ENCODE measurements at regions not wholly inside any gene's neighbourhood (a gene's known extent, or its start where the extent isn't known, plus 50 kb on each side); places are given as distances from the start of the nearest gene placed in this dataset.

- no peaks in the 10 kb centered on the region for H4K20me1 ChIP-seq (replicated peaks; ENCODE audit: insufficient read depth)
- no peak for DNase-seq (ENCODE audit: low spot score)
- Mint-ChIP-seq H3K9me3 (peaks cover 5% of the 10 kb centered on the region; the same call in 2 of the 3 replicates), H3K4me3 (no peak overlapping the region), H3K4me1 (peaks cover 25% of the 10 kb centered on the region), H3K27me3 (ENCODE audit: insufficient read depth, low read depth, poor library complexity) (peaks cover 4% of the 10 kb centered on the region), H3K27ac (no peak overlapping the region), H3K36me3 (ENCODE audit: low read depth) (no peaks in the 10 kb centered on the region; the same call in 2 of the 3 replicates)
- no peak overlapping the region for H2AFZ ChIP-seq
- H3K4me1 ChIP-seq (ENCODE audit: insufficient read depth), result peaks cover 20% of the 10 kb centered on the region
- no peak overlapping the region for H3K4me2 ChIP-seq
- no peak for ATAC-seq
- no peaks in the 10 kb centered on the region for H3K79me2 ChIP-seq (replicated peaks; ENCODE audit: insufficient read depth)
- H3F3A ChIP-seq (replicated peaks; ENCODE audit: low read depth), result no peaks in the 10 kb centered on the region
- H3K27ac ChIP-seq (ENCODE audit: low read depth), result no peak overlapping the region
- H3K9me2 ChIP-seq (ENCODE audit: insufficient read depth), result peaks cover 4% of the 10 kb centered on the region; the same call in 1 of the 2 replicates
- no peaks in the 10 kb centered on the region for H3K36me3 ChIP-seq (ENCODE audit: insufficient read depth)
- no peak for TF ChIP-seq ZNF331 (CRISPR knock-in tag; IDR thresholded peaks at IDR 0.05; ENCODE audit: low read depth)
- TF ChIP-seq, protein P1, sequence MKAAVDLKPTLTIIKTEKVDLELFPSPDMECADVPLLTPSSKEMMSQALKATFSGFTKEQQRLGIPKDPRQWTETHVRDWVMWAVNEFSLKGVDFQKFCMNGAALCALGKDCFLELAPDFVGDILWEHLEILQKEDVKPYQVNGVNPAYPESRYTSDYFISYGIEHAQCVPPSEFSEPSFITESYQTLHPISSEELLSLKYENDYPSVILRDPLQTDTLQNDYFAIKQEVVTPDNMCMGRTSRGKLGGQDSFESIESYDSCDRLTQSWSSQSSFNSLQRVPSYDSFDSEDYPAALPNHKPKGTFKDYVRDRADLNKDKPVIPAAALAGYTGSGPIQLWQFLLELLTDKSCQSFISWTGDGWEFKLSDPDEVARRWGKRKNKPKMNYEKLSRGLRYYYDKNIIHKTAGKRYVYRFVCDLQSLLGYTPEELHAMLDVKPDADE (IDR thresholded peaks at IDR 0.05), result no peak
- TF ChIP-seq EZH2phosphoT487 (IDR thresholded peaks at IDR 0.05; ENCODE audit: unreplicated experiment), result no peak
- TF ChIP-seq POLR2AphosphoS5 (IDR thresholded peaks at IDR 0.05; ENCODE audit: low read depth), result no peak
- TF ChIP-seq STAT1 (IDR thresholded peaks at IDR 0.05; ENCODE audit: unreplicated experiment), result no peak
- TF ChIP-seq CREB1 (CRISPR knock-in tag; IDR thresholded peaks at IDR 0.05; ENCODE audit: low read depth), result no peak
- no peak for TF ChIP-seq ZNF462 (CRISPR knock-in tag; IDR thresholded peaks at IDR 0.05)
- no peak for TF ChIP-seq ZNF114 (CRISPR knock-in tag; IDR thresholded peaks at IDR 0.05)
- TF ChIP-seq, protein P2, sequence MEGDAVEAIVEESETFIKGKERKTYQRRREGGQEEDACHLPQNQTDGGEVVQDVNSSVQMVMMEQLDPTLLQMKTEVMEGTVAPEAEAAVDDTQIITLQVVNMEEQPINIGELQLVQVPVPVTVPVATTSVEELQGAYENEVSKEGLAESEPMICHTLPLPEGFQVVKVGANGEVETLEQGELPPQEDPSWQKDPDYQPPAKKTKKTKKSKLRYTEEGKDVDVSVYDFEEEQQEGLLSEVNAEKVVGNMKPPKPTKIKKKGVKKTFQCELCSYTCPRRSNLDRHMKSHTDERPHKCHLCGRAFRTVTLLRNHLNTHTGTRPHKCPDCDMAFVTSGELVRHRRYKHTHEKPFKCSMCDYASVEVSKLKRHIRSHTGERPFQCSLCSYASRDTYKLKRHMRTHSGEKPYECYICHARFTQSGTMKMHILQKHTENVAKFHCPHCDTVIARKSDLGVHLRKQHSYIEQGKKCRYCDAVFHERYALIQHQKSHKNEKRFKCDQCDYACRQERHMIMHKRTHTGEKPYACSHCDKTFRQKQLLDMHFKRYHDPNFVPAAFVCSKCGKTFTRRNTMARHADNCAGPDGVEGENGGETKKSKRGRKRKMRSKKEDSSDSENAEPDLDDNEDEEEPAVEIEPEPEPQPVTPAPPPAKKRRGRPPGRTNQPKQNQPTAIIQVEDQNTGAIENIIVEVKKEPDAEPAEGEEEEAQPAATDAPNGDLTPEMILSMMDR (conservative IDR thresholded peaks at IDR 0.05; ENCODE audit: low read depth in 2 of 2), result no peak
- TF ChIP-seq NANOG (IDR thresholded peaks at IDR 0.05; ENCODE audit: borderline replicate concordance), result no peak
- TF ChIP-seq, protein P3, sequence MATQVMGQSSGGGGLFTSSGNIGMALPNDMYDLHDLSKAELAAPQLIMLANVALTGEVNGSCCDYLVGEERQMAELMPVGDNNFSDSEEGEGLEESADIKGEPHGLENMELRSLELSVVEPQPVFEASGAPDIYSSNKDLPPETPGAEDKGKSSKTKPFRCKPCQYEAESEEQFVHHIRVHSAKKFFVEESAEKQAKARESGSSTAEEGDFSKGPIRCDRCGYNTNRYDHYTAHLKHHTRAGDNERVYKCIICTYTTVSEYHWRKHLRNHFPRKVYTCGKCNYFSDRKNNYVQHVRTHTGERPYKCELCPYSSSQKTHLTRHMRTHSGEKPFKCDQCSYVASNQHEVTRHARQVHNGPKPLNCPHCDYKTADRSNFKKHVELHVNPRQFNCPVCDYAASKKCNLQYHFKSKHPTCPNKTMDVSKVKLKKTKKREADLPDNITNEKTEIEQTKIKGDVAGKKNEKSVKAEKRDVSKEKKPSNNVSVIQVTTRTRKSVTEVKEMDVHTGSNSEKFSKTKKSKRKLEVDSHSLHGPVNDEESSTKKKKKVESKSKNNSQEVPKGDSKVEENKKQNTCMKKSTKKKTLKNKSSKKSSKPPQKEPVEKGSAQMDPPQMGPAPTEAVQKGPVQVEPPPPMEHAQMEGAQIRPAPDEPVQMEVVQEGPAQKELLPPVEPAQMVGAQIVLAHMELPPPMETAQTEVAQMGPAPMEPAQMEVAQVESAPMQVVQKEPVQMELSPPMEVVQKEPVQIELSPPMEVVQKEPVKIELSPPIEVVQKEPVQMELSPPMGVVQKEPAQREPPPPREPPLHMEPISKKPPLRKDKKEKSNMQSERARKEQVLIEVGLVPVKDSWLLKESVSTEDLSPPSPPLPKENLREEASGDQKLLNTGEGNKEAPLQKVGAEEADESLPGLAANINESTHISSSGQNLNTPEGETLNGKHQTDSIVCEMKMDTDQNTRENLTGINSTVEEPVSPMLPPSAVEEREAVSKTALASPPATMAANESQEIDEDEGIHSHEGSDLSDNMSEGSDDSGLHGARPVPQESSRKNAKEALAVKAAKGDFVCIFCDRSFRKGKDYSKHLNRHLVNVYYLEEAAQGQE (IDR thresholded peaks at IDR 0.05; ENCODE audit: unreplicated experiment), result no peak
- no peak overlapping the region for H3K4me3 ChIP-seq
- no peaks in the 10 kb centered on the region for H3K27me3 ChIP-seq (ENCODE audit: insufficient read depth)
These were observed 82.1 kb downstream of the ETAA1 start for GRCh38 chr2:67479261-67479660.
